Epithelial cell of proximal tubule (primary cell): ENCODE measurements at regions not wholly inside any gene's neighbourhood (a gene's known extent, or its start where the extent isn't known, plus 50 kb on each side); places are given as distances from the start of the nearest gene placed in this dataset.

Experiments used
- DNase-seq: peaks from one replicate; pipeline ENCODE4 v3.0.0-alpha.2; 2011; ENCODE audit warnings: low read depth
- H3K4me3 ChIP-seq: 2 replicates; pipeline ENCODE4 v1.5.1; 2011; ENCODE audit warnings: low read depth, mild to moderate bottlenecking, low read length
- TF ChIP-seq, protein P1 (sequence below): conservative IDR thresholded peaks from 2 replicates; pipeline ENCODE4 v1.5.1; 2012; ENCODE audit warnings: low read depth, mild to moderate bottlenecking, low read length

- H3K4me3 ChIP-seq: no peak overlapping the region
- no peak for DNase-seq
- TF ChIP-seq, protein P1, sequence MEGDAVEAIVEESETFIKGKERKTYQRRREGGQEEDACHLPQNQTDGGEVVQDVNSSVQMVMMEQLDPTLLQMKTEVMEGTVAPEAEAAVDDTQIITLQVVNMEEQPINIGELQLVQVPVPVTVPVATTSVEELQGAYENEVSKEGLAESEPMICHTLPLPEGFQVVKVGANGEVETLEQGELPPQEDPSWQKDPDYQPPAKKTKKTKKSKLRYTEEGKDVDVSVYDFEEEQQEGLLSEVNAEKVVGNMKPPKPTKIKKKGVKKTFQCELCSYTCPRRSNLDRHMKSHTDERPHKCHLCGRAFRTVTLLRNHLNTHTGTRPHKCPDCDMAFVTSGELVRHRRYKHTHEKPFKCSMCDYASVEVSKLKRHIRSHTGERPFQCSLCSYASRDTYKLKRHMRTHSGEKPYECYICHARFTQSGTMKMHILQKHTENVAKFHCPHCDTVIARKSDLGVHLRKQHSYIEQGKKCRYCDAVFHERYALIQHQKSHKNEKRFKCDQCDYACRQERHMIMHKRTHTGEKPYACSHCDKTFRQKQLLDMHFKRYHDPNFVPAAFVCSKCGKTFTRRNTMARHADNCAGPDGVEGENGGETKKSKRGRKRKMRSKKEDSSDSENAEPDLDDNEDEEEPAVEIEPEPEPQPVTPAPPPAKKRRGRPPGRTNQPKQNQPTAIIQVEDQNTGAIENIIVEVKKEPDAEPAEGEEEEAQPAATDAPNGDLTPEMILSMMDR: no peak
These were observed 91.2 kb downstream of the IRX2 start for GRCh38 chr5:2660315-2660714.

DNA sequence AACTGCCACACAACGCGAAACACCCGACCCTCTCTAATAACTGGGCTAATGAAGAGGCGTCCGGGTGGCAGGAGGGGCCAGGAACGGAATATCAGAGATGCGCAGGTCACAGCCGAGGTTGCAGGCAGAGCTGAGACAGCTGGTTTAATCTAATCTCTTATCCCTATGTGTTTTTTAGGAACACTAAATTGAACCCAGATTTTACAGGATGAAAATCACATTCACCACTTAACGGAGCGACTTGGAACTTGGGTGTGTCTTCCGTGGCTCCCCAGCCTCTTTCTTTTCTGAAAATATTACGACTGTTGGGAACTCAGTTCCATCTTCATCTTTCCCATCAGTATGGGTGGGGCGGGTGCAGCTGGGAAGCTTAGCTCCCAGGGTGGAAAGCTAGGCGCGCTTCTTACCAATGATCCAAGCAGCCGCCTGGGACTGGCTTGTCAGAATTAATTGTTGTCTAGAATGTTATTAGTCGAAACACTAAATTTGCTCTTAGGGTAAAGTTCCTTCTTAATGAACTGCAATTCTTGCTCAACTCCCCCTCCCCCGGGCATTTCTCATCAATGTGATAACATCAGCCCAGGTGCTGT lies 92.5 kb downstream of the IRX2 start:
- no peak overlapping the region for H3K4me3 ChIP-seq
- DNase-seq: no peak
- TF ChIP-seq, protein P1: no peak

DNA sequence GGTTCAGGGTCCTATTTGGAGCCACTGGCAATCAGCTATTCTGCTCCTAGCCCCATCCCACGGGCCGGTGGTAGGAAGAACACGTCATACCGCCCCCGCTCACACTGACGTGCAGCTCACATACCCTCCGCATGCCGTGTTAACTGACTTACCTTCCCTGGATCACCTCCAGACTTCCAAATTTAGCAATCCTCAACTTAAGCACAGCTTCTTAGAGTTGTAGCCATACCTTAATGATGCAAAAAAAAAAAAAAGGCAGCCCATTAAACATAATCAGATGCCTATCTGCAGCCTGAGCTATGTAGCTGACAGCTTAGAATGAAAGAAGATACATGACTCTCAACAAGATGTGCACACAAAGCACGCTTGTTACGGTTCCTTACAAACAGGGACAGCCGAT lies 93.0 kb downstream of the IRX2 start:
- no peak overlapping the region for H3K4me3 ChIP-seq
- DNase-seq: no peak
- TF ChIP-seq, protein P1: no peak

- no peak overlapping the region for H3K4me3 ChIP-seq
- no peak for DNase-seq
- TF ChIP-seq, protein P1: no peak
These were observed 94.3 kb downstream of the IRX2 start for GRCh38 chr5:2657151-2657550.

- TF ChIP-seq, protein P1: no peak
These were observed 95.3 kb downstream of the IRX2 start for GRCh38 chr5:2656206-2656605.

GRCh38 chr5:2653991-2654390 lies 97.5 kb downstream of the IRX2 start:
- no peak overlapping the region for H3K4me3 ChIP-seq
- DNase-seq: no peak
- TF ChIP-seq, protein P1: no peak

More at GRCh38 chr5:2656206-2656605, 95.3 kb downstream of the IRX2 start:
- H3K4me3 ChIP-seq: no peak overlapping the region
- no peak for DNase-seq

GRCh38 chr5:2651116-2651515 lies 100.4 kb downstream of the IRX2 start:
- TF ChIP-seq, protein P1: no peak
- H3K4me3 ChIP-seq: no peak overlapping the region
- no peak for DNase-seq
